VCaP (cell line): ENCODE measurements at regions not wholly inside any gene's neighbourhood (a gene's known extent, or its start where the extent isn't known, plus 50 kb on each side); places are given as distances from the start of the nearest gene placed in this dataset.

ENCODE experiments used
- H3K27ac ChIP-seq: fragments of 450-650 bp; 2 replicates; pipeline ENCODE4 v1.5.1; 2017
- CTCF ChIP-seq: fragments of 450-650 bp; conservative IDR thresholded peaks from 2 replicates; pipeline ENCODE4 v1.5.1; 2017; ENCODE audit warnings: mild to moderate bottlenecking, moderate library complexity

DNA sequence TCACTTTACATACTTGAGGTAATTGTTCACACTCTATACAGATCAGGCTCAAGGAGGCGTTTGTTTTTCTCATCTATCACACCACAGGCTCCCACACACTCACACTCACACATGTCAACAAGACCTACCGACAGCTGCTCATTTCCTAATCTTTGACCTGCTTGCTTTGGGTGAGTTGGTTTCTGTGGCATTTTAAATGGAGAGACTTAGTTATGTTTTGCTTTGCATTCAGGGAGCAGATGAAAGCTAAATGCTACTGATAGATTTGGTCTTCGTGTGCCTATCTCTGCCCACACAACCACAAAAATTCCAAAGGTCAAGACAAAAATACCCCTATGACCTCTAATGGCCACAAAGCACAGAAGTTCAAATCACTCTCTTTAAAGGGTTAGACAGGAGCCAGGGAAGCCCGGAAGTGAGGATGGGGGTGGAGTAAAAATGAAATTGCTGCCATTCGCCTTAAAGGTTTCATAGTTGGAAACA, 203.5 kb upstream of the G2E3 start:
- no peak for TF ChIP-seq CTCF
- no peak overlapping the region for H3K27ac ChIP-seq

GRCh38 chr14:30356438-30357202, 202.3 kb upstream of the G2E3 start:
- H3K27ac ChIP-seq, result no peak overlapping the region
- TF ChIP-seq CTCF, result no peak

GRCh38 chr14:30357791-30358190, 201.2 kb upstream of the G2E3 start:
- no peak overlapping the region for H3K27ac ChIP-seq
- no peak for TF ChIP-seq CTCF

DNA sequence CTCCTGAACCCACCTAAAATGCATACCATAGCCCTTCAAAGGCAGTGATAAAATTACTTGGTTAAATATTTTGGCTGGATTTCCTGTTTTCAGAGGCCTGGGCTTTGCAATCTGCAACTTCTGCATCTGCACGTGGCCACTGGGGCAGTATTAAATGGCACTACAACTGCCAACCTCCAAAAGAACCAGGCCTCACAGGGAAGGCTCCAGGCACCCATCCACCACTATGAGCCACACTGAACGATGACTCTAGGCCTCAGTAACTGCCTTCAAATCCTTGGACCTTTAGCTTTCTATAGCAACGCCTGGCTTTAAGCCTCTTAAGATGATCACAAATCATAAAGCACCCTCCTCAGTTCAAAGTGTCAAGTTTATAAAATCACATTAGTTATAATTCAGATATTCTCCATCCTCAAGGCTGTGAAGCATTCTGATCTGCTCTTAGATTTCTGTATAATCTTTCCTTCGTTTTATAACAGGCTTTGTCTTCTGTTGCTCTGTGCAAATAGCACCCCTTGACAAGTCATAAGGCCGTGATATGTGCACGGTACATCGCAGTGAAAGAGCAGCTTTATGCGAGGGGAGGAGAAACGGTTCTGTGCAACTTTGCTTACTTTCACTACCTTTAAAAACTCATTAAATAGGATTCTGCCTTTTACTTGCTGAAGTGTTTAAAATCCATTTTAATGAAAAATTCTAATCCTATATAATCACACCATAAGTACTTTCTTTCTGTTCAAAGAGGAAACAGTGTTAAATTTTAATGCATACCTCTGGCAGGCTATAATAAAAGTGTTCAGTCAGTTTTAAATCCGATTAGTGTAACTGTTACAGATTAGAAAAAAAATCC, 196.4 kb upstream of the G2E3 start:
- peak overlapping the region; percentile 49 for H3K27ac ChIP-seq
- TF ChIP-seq CTCF, result no peak

GRCh38 chr14:30363219-30363880, 195.6 kb upstream of the G2E3 start:
- peak; percentile 24 for TF ChIP-seq CTCF
- peak overlapping the region; percentile 49 for H3K27ac ChIP-seq

DNA sequence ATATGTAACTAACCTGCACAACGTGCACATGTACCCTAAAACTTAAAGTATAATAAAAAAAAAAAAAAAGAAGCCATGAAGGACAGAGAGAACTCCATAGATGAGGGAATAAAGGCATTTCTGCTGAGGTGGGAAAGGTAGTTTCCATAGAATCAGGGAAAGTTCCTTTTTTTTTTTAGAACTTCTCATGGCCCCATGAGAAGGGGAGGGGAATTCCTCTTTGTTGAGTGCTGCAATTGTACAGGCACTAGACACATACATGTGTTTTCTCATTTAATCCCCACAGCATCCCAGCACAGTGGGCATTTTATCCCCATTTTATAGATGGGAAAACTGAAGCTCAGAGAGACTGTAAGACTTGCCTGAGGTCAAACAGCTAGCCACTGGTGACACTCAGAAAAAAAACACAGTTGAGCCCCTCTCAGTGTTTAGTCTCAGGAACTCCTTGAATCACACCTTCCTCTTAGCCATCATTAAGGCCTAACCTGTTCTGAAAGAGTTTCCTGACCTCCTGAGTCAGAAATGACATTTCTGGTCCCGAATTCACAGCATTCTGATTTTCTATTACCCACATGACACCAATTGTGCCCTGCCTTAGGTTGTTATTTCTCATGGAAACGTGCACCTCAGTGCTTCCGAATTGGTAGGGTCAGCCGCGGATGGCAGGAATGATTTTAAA, 189.3 kb upstream of the G2E3 start:
- no peak for TF ChIP-seq CTCF
- H3K27ac ChIP-seq, result no peak overlapping the region

GRCh38 chr14:30373053-30373452, 185.9 kb upstream of the G2E3 start:
- TF ChIP-seq CTCF, result no peak
- no peak overlapping the region for H3K27ac ChIP-seq
